CD4-positive, alpha-beta memory T cell (primary cell): ENCODE measurements at regions not wholly inside any gene's neighbourhood (a gene's known extent, or its start where the extent isn't known, plus 50 kb on each side); places are given as distances from the start of the nearest gene placed in this dataset.

Source experiments
- CTCF ChIA-PET: fragments of 350-600 bp; sonication (Branson Sonifier 250); formaldehyde crosslinking; loops from one replicate; lab custom pipeline; 2021; ENCODE audit warnings: inconsistent platforms; ENCODE audit not compliant: partially characterized antibody; lab: Charles Lee
- POLR2A ChIA-PET: fragments of 350-600 bp; sonication (Branson Sonifier 250); formaldehyde crosslinking; loops from one replicate; lab custom pipeline; 2021; ENCODE audit not compliant: partially characterized antibody; lab: Charles Lee
- DNase-seq, 5 donors: peaks; one replicate each; pipeline versions ENCODE4 v3.0.0 to v3.0.0-alpha.2; 2020 to 2022; ENCODE audit warnings: mixed read lengths in 1 of 5
- H3K27ac ChIP-seq: one replicate; pipeline ENCODE4 v1.7.0; 2013; ENCODE audit warnings: low read depth, low read length
- H3K27me3 ChIP-seq: 2 replicates; pipeline ENCODE4 v1.7.0; 2013; ENCODE audit warnings: mild to moderate bottlenecking, low read length, moderate library complexity; ENCODE audit not compliant: insufficient read depth
- H3K36me3 ChIP-seq: 2 replicates; pipeline ENCODE4 v1.7.0; 2013; ENCODE audit warnings: mild to moderate bottlenecking, low read length, moderate library complexity; ENCODE audit not compliant: insufficient read depth
- H3K4me1 ChIP-seq: 2 replicates; pipeline ENCODE4 v1.7.0; 2013; ENCODE audit warnings: mild to moderate bottlenecking, low read length, moderate library complexity; ENCODE audit not compliant: insufficient read depth
- H3K4me3 ChIP-seq, 2 donors: one replicate each; pipeline ENCODE4 v1.7.0; 2013; ENCODE audit warnings: low read length in 2 of 2, mild to moderate bottlenecking in 1 of 2
- H3K9me3 ChIP-seq, 2 donors: one replicate each; pipeline ENCODE4 v1.7.0; 2013; ENCODE audit warnings: low read length in 2 of 2, control low read depth in 1 of 2; ENCODE audit not compliant: control insufficient read depth in 1 of 2
- H3K27ac Mint-ChIP-seq, 7 donors: one replicate each; pipeline ENCODE4 v1.8.0; 2020 to 2021; ENCODE audit warnings: mixed read lengths in 7 of 7, mild to moderate bottlenecking in 6 of 7, inconsistent platforms in 3 of 7, moderate library complexity in 3 of 7
- H3K27me3 Mint-ChIP-seq, 2 donors: one replicate each; pipeline ENCODE4 v1.8.0; 2020 to 2021; ENCODE audit warnings: mixed read lengths in 2 of 2
- H3K36me3 Mint-ChIP-seq, 2 donors: one replicate each; pipeline ENCODE4 v1.8.0; 2020 to 2021; ENCODE audit warnings: mixed read lengths in 2 of 2, inconsistent platforms in 1 of 2, mild to moderate bottlenecking in 1 of 2
- H3K4me1 Mint-ChIP-seq, 4 donors: one replicate each; pipeline ENCODE4 v1.8.0; 2020 to 2021; ENCODE audit warnings: mixed read lengths in 4 of 4, mild to moderate bottlenecking in 1 of 4
- H3K4me3 Mint-ChIP-seq, 8 donors: one replicate each; pipeline ENCODE4 v1.8.0; 2020 to 2021; ENCODE audit warnings: mixed read lengths in 8 of 8, mild to moderate bottlenecking in 7 of 8, moderate library complexity in 6 of 8, inconsistent platforms in 3 of 8
- H3K9me3 Mint-ChIP-seq, 8 donors: one replicate each; pipeline ENCODE4 v1.8.0; 2020 to 2021; ENCODE audit warnings: mixed read lengths in 8 of 8, mild to moderate bottlenecking in 5 of 8, inconsistent platforms in 3 of 8, moderate library complexity in 1 of 8
- intact Hi-C: fragments of 100-400 bp; cut with micrococcal nuclease; formaldehyde crosslinking; loops from one replicate; pipeline ENCODE4 v1.15.1; 2023

DNA sequence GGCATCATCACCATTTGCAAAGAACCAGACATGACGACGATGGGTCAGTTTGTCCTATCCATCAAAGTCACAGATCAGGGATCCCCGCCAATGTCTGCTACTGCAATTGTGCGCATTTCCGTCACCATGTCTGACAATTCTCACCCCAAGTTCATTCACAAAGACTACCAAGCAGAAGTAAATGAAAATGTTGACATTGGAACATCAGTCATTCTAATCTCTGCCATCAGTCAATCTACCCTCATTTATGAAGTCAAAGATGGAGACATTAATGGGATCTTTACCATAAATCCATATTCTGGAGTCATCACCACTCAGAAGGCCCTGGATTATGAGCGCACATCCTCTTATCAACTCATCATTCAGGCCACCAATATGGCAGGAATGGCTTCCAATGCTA lies 171.6 kb upstream of the MTNR1B start:
- H3K4me3 ChIP-seq, result no peak overlapping the region
- no peaks in the 10 kb centered on the region for H3K9me3 ChIP-seq
- Mint-ChIP-seq H3K27me3 (no peaks in the 10 kb centered on the region), H3K4me3 (no peak overlapping the region), H3K27ac (no peak overlapping the region), H3K9me3 (peaks cover 0 to 3% (median 0%) of the 10 kb centered on the region in 8 donors), H3K4me1 (no peaks in the 10 kb centered on the region), H3K36me3 (no peaks in the 10 kb centered on the region)
- intact Hi-C loops, result no loop called here
- H3K36me3 ChIP-seq, result no peaks in the 10 kb centered on the region
- H3K27me3 ChIP-seq, result no peaks in the 10 kb centered on the region
- POLR2A ChIA-PET, result no interaction called here
- H3K4me1 ChIP-seq, result no peaks in the 10 kb centered on the region
- no peak overlapping the region for H3K27ac ChIP-seq
- DNase-seq, result no peak
- CTCF ChIA-PET, result no interaction called here

DNA sequence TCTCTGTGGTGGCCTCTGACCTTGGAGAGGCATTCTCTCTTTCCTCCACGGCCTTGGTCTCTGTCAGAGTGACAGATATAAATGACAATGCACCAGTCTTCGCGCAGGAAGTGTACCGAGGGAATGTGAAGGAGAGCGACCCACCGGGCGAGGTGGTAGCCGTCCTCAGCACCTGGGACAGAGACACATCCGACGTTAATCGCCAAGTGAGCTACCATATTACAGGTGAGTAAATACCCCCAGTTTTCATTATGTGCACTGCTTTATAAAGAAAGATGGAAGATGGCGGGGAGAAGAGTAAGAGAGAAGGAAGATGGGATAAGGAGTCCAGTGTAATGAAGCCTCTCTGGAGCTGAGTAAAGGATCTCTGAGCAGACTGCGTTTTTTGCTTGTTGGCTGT lies 167.8 kb upstream of the MTNR1B start:
- intact Hi-C loops, result no loop called here
- Mint-ChIP-seq H3K27ac (peak overlapping the region in 1 of 7 donors; percentile 14), H3K4me1 (no peaks in the 10 kb centered on the region), H3K36me3 (no peaks in the 10 kb centered on the region), H3K27me3 (no peaks in the 10 kb centered on the region), H3K4me3 (no peak overlapping the region), H3K9me3 (peaks cover 0 to 2% (median 0%) of the 10 kb centered on the region in 8 donors)
- DNase-seq, result no peak
- Histone ChIP-seq H3K9me3 (no peaks in the 10 kb centered on the region), H3K27me3 (no peaks in the 10 kb centered on the region), H3K27ac (no peak overlapping the region), H3K4me1 (no peaks in the 10 kb centered on the region), H3K36me3 (no peaks in the 10 kb centered on the region), H3K4me3 (no peak overlapping the region)
- CTCF ChIA-PET, result no interaction called here
- POLR2A ChIA-PET, result no interaction called here

DNA sequence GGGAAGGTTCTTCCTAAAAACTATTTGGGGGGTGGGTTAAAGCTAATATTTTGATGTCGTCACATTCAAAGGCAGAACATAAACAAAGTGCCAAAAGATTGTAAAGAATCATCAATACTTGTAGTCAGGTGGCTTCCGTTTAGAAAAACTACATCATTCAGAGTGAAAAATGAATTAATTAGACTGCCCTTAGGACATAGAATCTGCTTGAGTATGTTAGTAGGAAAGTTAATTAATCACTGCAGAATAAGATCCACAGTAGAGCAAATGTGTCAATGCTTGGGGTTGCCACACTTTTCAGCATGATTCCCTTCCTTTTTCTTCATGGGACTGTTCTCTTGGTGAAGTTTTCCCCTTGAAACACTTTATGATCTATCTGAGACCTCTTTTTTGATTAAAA lies 166.8 kb upstream of the MTNR1B start:
- no peaks in the 10 kb centered on the region for H3K4me1 Mint-ChIP-seq
- ChIA-PET POLR2A (no interaction called here), CTCF (no interaction called here)
- peaks cover 0 to 2% (median 0%) of the 10 kb centered on the region in 8 donors for H3K9me3 Mint-ChIP-seq
- intact Hi-C loops, result no loop called here
- H3K27ac Mint-ChIP-seq, result no peak overlapping the region
- no peak for DNase-seq
- H3K4me3 Mint-ChIP-seq, result no peak overlapping the region
- Histone ChIP-seq H3K27me3 (no peaks in the 10 kb centered on the region), H3K4me3 (no peak overlapping the region), H3K27ac (no peak overlapping the region), H3K9me3 (no peaks in the 10 kb centered on the region), H3K4me1 (no peaks in the 10 kb centered on the region), H3K36me3 (no peaks in the 10 kb centered on the region)
- H3K27me3 Mint-ChIP-seq, result no peaks in the 10 kb centered on the region
- no peaks in the 10 kb centered on the region for H3K36me3 Mint-ChIP-seq

DNA sequence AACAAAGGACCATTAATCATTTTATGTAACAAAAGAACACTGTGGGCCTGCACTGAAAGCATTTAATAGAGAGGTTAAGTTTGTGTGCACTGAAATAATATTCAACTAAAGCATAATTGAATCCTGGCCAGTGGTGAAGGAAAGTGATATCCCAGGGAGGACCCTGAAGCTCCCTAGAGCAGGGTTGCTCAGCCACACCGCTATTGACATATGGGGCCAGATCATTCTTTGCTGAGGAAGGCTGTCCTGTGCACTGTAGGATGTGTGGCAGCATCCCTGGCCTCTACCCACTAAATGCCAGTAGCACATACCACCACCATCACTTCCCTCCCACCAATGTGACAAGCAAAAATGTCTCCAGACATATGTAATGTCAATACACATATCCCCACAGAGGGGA lies 166.1 kb upstream of the MTNR1B start:
- no peaks in the 10 kb centered on the region for H3K9me3 ChIP-seq
- no peaks in the 10 kb centered on the region for H3K27me3 ChIP-seq
- H3K27ac ChIP-seq, result no peak overlapping the region
- Mint-ChIP-seq H3K4me1 (no peaks in the 10 kb centered on the region), H3K27me3 (no peaks in the 10 kb centered on the region), H3K9me3 (peaks cover 0 to 2% (median 0%) of the 10 kb centered on the region in 8 donors), H3K4me3 (no peak overlapping the region), H3K27ac (no peak overlapping the region), H3K36me3 (no peaks in the 10 kb centered on the region)
- ChIA-PET POLR2A (no interaction called here), CTCF (no interaction called here)
- no peaks in the 10 kb centered on the region for H3K4me1 ChIP-seq
- H3K36me3 ChIP-seq, result no peaks in the 10 kb centered on the region
- H3K4me3 ChIP-seq, result no peak overlapping the region
- no peak for DNase-seq
- intact Hi-C loops, result no loop called here

DNA sequence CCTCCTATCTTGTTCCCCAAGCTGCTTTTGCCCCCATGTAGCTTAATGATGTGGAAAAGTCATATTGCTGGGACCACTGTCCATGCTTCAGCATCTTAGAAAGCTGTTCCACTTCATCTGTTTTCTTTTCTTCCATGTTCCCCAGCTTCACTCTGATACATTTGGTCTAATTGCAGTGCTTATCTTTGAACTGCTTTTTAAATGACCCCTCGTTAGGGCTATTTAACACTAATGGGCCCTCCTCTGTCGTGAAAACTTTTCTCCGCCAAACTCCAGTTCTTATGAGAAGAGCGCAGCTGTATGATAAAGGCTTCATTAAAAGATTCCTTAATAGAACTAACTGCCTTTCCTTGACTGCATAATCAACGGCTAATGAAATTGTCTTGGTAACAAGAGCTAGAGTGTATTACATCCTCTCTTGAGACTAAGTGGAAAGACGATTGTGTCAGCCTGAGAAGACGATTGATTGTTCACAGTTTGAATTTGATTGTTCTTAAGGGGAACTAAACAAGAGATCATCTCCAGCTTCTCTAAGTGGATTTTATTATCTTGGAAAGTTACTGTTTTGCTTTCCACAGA lies 165.0 kb upstream of the MTNR1B start:
- Histone ChIP-seq H3K36me3 (no peaks in the 10 kb centered on the region), H3K27ac (no peak overlapping the region), H3K4me1 (no peaks in the 10 kb centered on the region), H3K9me3 (no peaks in the 10 kb centered on the region), H3K27me3 (no peaks in the 10 kb centered on the region), H3K4me3 (no peak overlapping the region)
- Mint-ChIP-seq H3K4me1 (no peaks in the 10 kb centered on the region), H3K9me3 (peaks cover 0 to 2% (median 0%) of the 10 kb centered on the region in 8 donors), H3K36me3 (no peaks in the 10 kb centered on the region), H3K4me3 (no peak overlapping the region), H3K27me3 (no peaks in the 10 kb centered on the region), H3K27ac (no peak overlapping the region)
- intact Hi-C loops, result no loop called here
- DNase-seq, result no peak
- CTCF ChIA-PET, result no interaction called here
- POLR2A ChIA-PET, result no interaction called here

DNA sequence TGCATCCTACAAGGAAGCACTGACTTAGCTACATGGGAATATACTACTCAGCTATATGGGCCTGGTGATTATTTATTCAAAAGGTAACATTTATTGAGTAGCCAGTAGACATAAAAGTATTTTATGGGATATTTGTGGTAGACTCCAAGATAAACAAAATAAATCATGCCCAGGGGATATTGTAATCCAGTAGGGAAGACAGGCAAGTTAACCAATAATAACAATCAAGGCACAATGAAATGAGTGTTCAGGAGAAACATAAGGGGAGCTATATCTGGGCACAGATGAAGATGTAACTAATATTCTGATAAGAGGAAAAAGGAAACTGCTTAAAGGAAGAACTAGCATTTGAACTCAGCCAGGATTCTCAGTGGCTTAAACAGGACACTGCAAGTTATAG lies 161.4 kb upstream of the MTNR1B start:
- no peaks in the 10 kb centered on the region for H3K36me3 ChIP-seq
- no peak for DNase-seq
- peaks cover 0 to 2% (median 0%) of the 10 kb centered on the region in 8 donors for H3K9me3 Mint-ChIP-seq
- POLR2A ChIA-PET, result no interaction called here
- intact Hi-C loops, result no loop called here
- H3K9me3 ChIP-seq, result no peaks in the 10 kb centered on the region
- H3K4me1 Mint-ChIP-seq, result no peaks in the 10 kb centered on the region
- no peaks in the 10 kb centered on the region for H3K4me1 ChIP-seq
- no peak overlapping the region for H3K27ac ChIP-seq
- CTCF ChIA-PET, result no interaction called here
- H3K4me3 Mint-ChIP-seq, result no peak overlapping the region
- no peaks in the 10 kb centered on the region for H3K36me3 Mint-ChIP-seq
- H3K27me3 Mint-ChIP-seq, result no peaks in the 10 kb centered on the region
- no peak overlapping the region for H3K4me3 ChIP-seq
- H3K27ac Mint-ChIP-seq, result no peak overlapping the region
- H3K27me3 ChIP-seq, result no peaks in the 10 kb centered on the region

DNA sequence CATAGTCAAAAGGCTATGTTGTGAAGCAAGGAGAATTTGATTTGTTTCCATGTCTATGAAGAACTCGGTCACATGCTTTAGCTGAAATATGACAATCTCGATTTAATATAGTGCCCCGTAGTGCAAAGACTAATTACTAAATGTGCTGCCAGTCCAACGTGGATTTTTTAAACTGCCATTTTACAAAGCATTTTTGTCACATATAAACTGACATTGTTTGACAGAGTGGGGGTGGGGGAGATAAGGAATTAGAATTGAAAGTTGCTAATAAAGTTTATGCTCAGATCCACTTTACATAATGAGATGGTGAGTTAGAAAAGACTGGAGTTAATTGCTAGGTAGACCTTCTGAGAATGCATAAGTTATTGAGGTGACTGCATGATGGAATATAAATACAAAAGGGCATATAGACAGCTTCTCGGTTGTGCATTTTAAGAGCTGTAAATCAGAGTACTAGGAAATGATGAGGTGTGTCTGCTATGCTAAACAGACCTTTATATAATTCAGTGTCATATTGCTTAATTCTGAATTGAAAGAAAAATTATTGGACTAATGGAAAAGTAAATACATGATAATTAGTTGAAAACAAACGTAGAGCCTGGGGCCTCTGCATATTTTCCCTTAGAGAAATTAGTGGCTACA lies 158.9 kb upstream of the MTNR1B start:
- Histone ChIP-seq H3K9me3 (no peaks in the 10 kb centered on the region), H3K27me3 (no peaks in the 10 kb centered on the region), H3K4me1 (no peaks in the 10 kb centered on the region), H3K27ac (no peak overlapping the region), H3K4me3 (no peak overlapping the region), H3K36me3 (no peaks in the 10 kb centered on the region)
- intact Hi-C loops, result no loop called here
- Mint-ChIP-seq H3K4me3 (no peak overlapping the region), H3K27me3 (peaks cover 0 to 1% of the 10 kb centered on the region in 2 donors), H3K27ac (no peak overlapping the region), H3K9me3 (peaks cover 0 to 2% (median 0%) of the 10 kb centered on the region in 8 donors), H3K36me3 (no peaks in the 10 kb centered on the region), H3K4me1 (no peaks in the 10 kb centered on the region)
- no peak for DNase-seq
- POLR2A ChIA-PET, result no interaction called here
- CTCF ChIA-PET, result no interaction called here
